ENCODE measurements at regions not wholly inside any gene's neighbourhood (a gene's known extent, or its start where the extent isn't known, plus 50 kb on each side); places are given as distances from the start of the nearest gene placed in this dataset.
"Not testable (repeated sequence)": the region's sequence is repeated elsewhere in the genome, so short reads cannot be mapped to it uniquely, and the experiment has no call there.

GRCh38 chr5:26364624-26365023 is 673.8 kb downstream of the CDH9 start:
- DNase-seq, result not testable (repeated sequence)

- no peak for DNase-seq
Measured at GRCh38 chr5:26343801-26344325, 694.5 kb downstream of the CDH9 start.

GRCh38 chr5:26339576-26339975 is 698.8 kb downstream of the CDH9 start:
- no peak for DNase-seq

- peak in 1 of 2 donors; percentile 33 for DNase-seq
Measured at GRCh38 chr5:26329562-26330189, 708.7 kb downstream of the CDH9 start.

GRCh38 chr5:26326153-26326759 is 712.1 kb downstream of the CDH9 start:
- no peak for DNase-seq

GRCh38 chr5:26325432-26325831 is 713.0 kb downstream of the CDH9 start:
- DNase-seq, result not testable (repeated sequence)

GRCh38 chr5:26324273-26324895 is 714.0 kb downstream of the CDH9 start:
- DNase-seq, result not testable (repeated sequence)

GRCh38 chr5:26323794-26324193 is 714.6 kb downstream of the CDH9 start:
- DNase-seq, result no peak

GRCh38 chr5:26321278-26321677 is 717.1 kb downstream of the CDH9 start:
- no peak for DNase-seq

GRCh38 chr5:26310415-26310814 is 728.0 kb downstream of the CDH9 start:
- no peak for DNase-seq

- no peak for DNase-seq
Measured at GRCh38 chr5:26295541-26295940, 742.8 kb downstream of the CDH9 start.

- DNase-seq, result no peak
Measured at GRCh38 chr5:26282190-26282589, 756.2 kb downstream of the CDH9 start.

- DNase-seq, result no peak
Measured at GRCh38 chr5:26278078-26278477, 760.3 kb downstream of the CDH9 start.

GRCh38 chr5:26259081-26259480 is 779.3 kb downstream of the CDH9 start:
- peak in 1 of 2 donors; percentile 28 for DNase-seq

GRCh38 chr5:26245321-26245720 is 793.1 kb downstream of the CDH9 start:
- DNase-seq, result no peak

- no peak for DNase-seq
Measured at GRCh38 chr5:26239588-26239987, 798.8 kb downstream of the CDH9 start.

GRCh38 chr5:26237489-26237888 is 800.9 kb downstream of the CDH9 start:
- no peak for DNase-seq

- no peak for DNase-seq
Measured at GRCh38 chr5:26236936-26237335, 801.5 kb downstream of the CDH9 start.

- DNase-seq, result no peak
Measured at GRCh38 chr5:26232706-26233105, 805.7 kb downstream of the CDH9 start.

GRCh38 chr5:26231316-26231715 is 807.1 kb downstream of the CDH9 start:
- DNase-seq, result no peak

- no peak for DNase-seq
Measured at GRCh38 chr5:26229848-26230247, 808.5 kb downstream of the CDH9 start.

GRCh38 chr5:26227245-26227644 is 811.1 kb downstream of the CDH9 start:
- no peak for DNase-seq

GRCh38 chr5:26205121-26205520 is 833.3 kb downstream of the CDH9 start:
- no peak for DNase-seq

- no peak for DNase-seq
Measured at GRCh38 chr5:26193626-26194025, 844.8 kb downstream of the CDH9 start.
